ENCODE measurements at regions not wholly inside any gene's neighbourhood (a gene's known extent, or its start where the extent isn't known, plus 50 kb on each side); places are given as distances from the start of the nearest gene placed in this dataset.

GRCh38 chr4:125985856-125986255 is 671.1 kb downstream of the FAT4 start:
- H3K27ac ChIP-seq: no peak overlapping the region
- intact Hi-C loops (cut with DNase I): no loop called here
- no peaks in the 10 kb centered on the region for H3K9me3 ChIP-seq (replicated peaks in 1 of 3)
- H3K27me3 ChIP-seq: no peaks in the 10 kb centered on the region
- 43 to 53% (median 49%) methylated on average over 3 of the region's 3 CpGs for WGBS, 4 donors
- TF ChIP-seq CTCF (IDR thresholded peaks at IDR 0.05) (no peak), POLR2A (IDR thresholded peaks at IDR 0.05) (no peak)
- H3K4me1 ChIP-seq (replicated peaks in 1 of 2): no peaks in the 10 kb centered on the region
- H3K4me3 ChIP-seq: no peak overlapping the region
- no peaks in the 10 kb centered on the region for H3K36me3 ChIP-seq (replicated peaks in 1 of 2)
- DNase-seq: no peak

GRCh38 chr4:125986307-125986706 is 671.6 kb downstream of the FAT4 start:
- no peaks in the 10 kb centered on the region for H3K36me3 ChIP-seq (replicated peaks in 1 of 2)
- no peak overlapping the region for H3K27ac ChIP-seq
- DNase-seq: no peak
- no peak for TF ChIP-seq POLR2A (IDR thresholded peaks at IDR 0.05)
- no peak for TF ChIP-seq CTCF (IDR thresholded peaks at IDR 0.05)
- no peaks in the 10 kb centered on the region for H3K4me1 ChIP-seq (replicated peaks in 1 of 2)
- no peak overlapping the region for H3K4me3 ChIP-seq
- H3K27me3 ChIP-seq: no peaks in the 10 kb centered on the region
- intact Hi-C loops (cut with DNase I): no loop called here
- no peaks in the 10 kb centered on the region for H3K9me3 ChIP-seq (replicated peaks in 1 of 3)
- WGBS, 4 donors: 83 to 96% (median 87%) methylated on average over 7 of the region's 7 CpGs

GRCh38 chr4:125988464-125988863 is 673.7 kb downstream of the FAT4 start:
- TF ChIP-seq CTCF (IDR thresholded peaks at IDR 0.05) (no peak), POLR2A (IDR thresholded peaks at IDR 0.05) (no peak)
- H3K4me3 ChIP-seq: no peak overlapping the region
- WGBS, 4 donors: 89 to 100% (median 94%) methylated on average over 1 of the region's 1 CpG
- no peaks in the 10 kb centered on the region for H3K4me1 ChIP-seq (replicated peaks in 1 of 2)
- no peaks in the 10 kb centered on the region for H3K9me3 ChIP-seq (replicated peaks in 1 of 3)
- no peak for DNase-seq
- H3K27ac ChIP-seq: no peak overlapping the region
- no peaks in the 10 kb centered on the region for H3K27me3 ChIP-seq
- intact Hi-C loops (cut with DNase I): no loop called here
- H3K36me3 ChIP-seq (replicated peaks in 1 of 2): no peaks in the 10 kb centered on the region

- 41 to 73% (median 58%) methylated on average over 2 of the region's 2 CpGs for whole genome bisulfite sequencing, 4 donors
- H3K4me3 ChIP-seq: no peak overlapping the region
- DNase-seq: no peak
- H3K27ac ChIP-seq: no peak overlapping the region
- H3K9me3 ChIP-seq (replicated peaks in 1 of 3): no peaks in the 10 kb centered on the region
- no peaks in the 10 kb centered on the region for H3K36me3 ChIP-seq (replicated peaks in 1 of 2)
- TF ChIP-seq POLR2A (IDR thresholded peaks at IDR 0.05): no peak
- TF ChIP-seq CTCF (IDR thresholded peaks at IDR 0.05): no peak
- intact Hi-C loops (cut with DNase I): no loop called here
- H3K4me1 ChIP-seq (replicated peaks in 1 of 2): no peaks in the 10 kb centered on the region
- no peaks in the 10 kb centered on the region for H3K27me3 ChIP-seq
Measured at GRCh38 chr4:125991398-125991797, 676.6 kb downstream of the FAT4 start.
